HEK293 (cell line): ENCODE measurements at regions not wholly inside any gene's neighbourhood (a gene's known extent, or its start where the extent isn't known, plus 50 kb on each side); places are given as distances from the start of the nearest gene placed in this dataset.

Source experiments
- ATF2 ChIP-seq: fragments of 450-650 bp; formaldehyde crosslinking; IDR thresholded peaks from 2 replicates; pipeline ENCODE4 v1.5.1; 2016; ENCODE audit warnings: missing biosample characterization, missing genetic modification characterization, low read depth
- CTCF ChIP-seq: fragments of 450-650 bp; formaldehyde crosslinking; IDR thresholded peaks from 2 replicates; pipeline ENCODE4 v1.5.1; 2016; ENCODE audit warnings: missing biosample characterization, missing genetic modification characterization
- HOXA7 ChIP-seq: sonication (generic); formaldehyde crosslinking; IDR thresholded peaks from 2 replicates; pipeline ENCODE4 v1.8.1; 2022; ENCODE audit warnings: missing genetic modification reagents, borderline replicate concordance
- KLF10 ChIP-seq: fragments of 450-650 bp; IDR thresholded peaks from 2 replicates; pipeline ENCODE4 v1.5.1; 2018; ENCODE audit warnings: missing biosample characterization, mild to moderate bottlenecking, missing genetic modification characterization
- TCF7L2 ChIP-seq: IDR thresholded peaks from 2 replicates; pipeline ENCODE4 v1.6.1; 2011; ENCODE audit warnings: low read depth, mild to moderate bottlenecking, inconsistent platforms, low read length, moderate library complexity, borderline replicate concordance
- ZNF114 ChIP-seq: fragments of 450-650 bp; formaldehyde crosslinking; IDR thresholded peaks from 2 replicates; pipeline ENCODE4 v1.5.0; 2017; ENCODE audit warnings: missing biosample characterization, missing genetic modification characterization
- ZNF18 ChIP-seq: fragments of 450-650 bp; formaldehyde crosslinking; IDR thresholded peaks from 2 replicates; pipeline ENCODE4 v1.5.1; 2016; ENCODE audit warnings: missing biosample characterization, missing genetic modification characterization
- ZNF302 ChIP-seq: fragments of 450-650 bp; formaldehyde crosslinking; IDR thresholded peaks from 2 replicates; pipeline ENCODE4 v1.5.1; 2016; ENCODE audit warnings: missing biosample characterization, missing genetic modification characterization, low read depth

- TF ChIP-seq KLF10: no peak
- TF ChIP-seq HOXA7: no peak
- TF ChIP-seq ATF2 (tag by site-specific recombination): no peak
- TF ChIP-seq ZNF18: no peak
- no peak for TF ChIP-seq ZNF114
- no peak for TF ChIP-seq CTCF (tag by site-specific recombination)
- no peak for TF ChIP-seq ZNF302 (tag by site-specific recombination)
- no peak for TF ChIP-seq TCF7L2
Measured at GRCh38 chr9:110036286-110036685, 171.7 kb downstream of the C9orf152 start.
